HG03108 (cell line): ENCODE measurements at regions not wholly inside any gene's neighbourhood (a gene's known extent, or its start where the extent isn't known, plus 50 kb on each side); places are given as distances from the start of the nearest gene placed in this dataset.

ENCODE experiments used
- ATAC-seq: cut with Tn5 transposase; IDR thresholded peaks from one replicate; pipeline ENCODE4 v1.9.1; 2021; ENCODE audit warnings: moderate library complexity; ENCODE audit not compliant: unreplicated experiment

- ATAC-seq, result no peak
Observed at GRCh38 chr2:157052685-157053224, 204.8 kb upstream of the GALNT5 start.

- no peak for ATAC-seq
Observed at GRCh38 chr2:157053876-157054275, 203.6 kb upstream of the GALNT5 start.

- no peak for ATAC-seq
Observed at GRCh38 chr2:157055660-157056199, 201.8 kb upstream of the GALNT5 start.

GRCh38 chr2:157056200-157056676 is 201.3 kb upstream of the GALNT5 start:
- ATAC-seq, result no peak

- ATAC-seq, result no peak
Observed at GRCh38 chr2:157058161-157058560, 199.3 kb upstream of the GALNT5 start.

GRCh38 chr2:157059036-157059435 is 198.5 kb upstream of the GALNT5 start:
- ATAC-seq, result no peak

GRCh38 chr2:157061799-157062198 is 195.7 kb upstream of the GALNT5 start:
- peak; percentile 87 for ATAC-seq

GRCh38 chr2:157067562-157067961 is 189.9 kb upstream of the GALNT5 start:
- ATAC-seq, result no peak

GRCh38 chr2:157068237-157068636 is 189.3 kb upstream of the GALNT5 start:
- ATAC-seq, result no peak

GRCh38 chr2:157075924-157076323 is 181.6 kb upstream of the GALNT5 start:
- ATAC-seq, result no peak

GRCh38 chr2:157076526-157077161 is 180.9 kb upstream of the GALNT5 start:
- no peak for ATAC-seq

- ATAC-seq, result no peak
Observed at GRCh38 chr2:157077753-157078350, 179.7 kb upstream of the GALNT5 start.

- no peak for ATAC-seq
Observed at GRCh38 chr2:157082950-157083349, 174.6 kb upstream of the GALNT5 start.

- ATAC-seq, result no peak
Observed at GRCh38 chr2:157085522-157085921, 172.0 kb upstream of the GALNT5 start.

GRCh38 chr2:157087373-157088002 is 170.0 kb upstream of the GALNT5 start:
- ATAC-seq, result no peak

GRCh38 chr2:157093666-157094065 is 163.8 kb upstream of the GALNT5 start:
- no peak for ATAC-seq

- ATAC-seq, result no peak
Observed at GRCh38 chr2:157105372-157105771, 152.1 kb upstream of the GALNT5 start.

- no peak for ATAC-seq
Observed at GRCh38 chr2:157106950-157107349, 150.6 kb upstream of the GALNT5 start.

GRCh38 chr2:157107460-157107859 is 150.0 kb upstream of the GALNT5 start:
- no peak for ATAC-seq

- no peak for ATAC-seq
Observed at GRCh38 chr2:157107877-157108276, 149.6 kb upstream of the GALNT5 start.

- ATAC-seq, result no peak
Observed at GRCh38 chr2:157122776-157123175, 134.7 kb upstream of the GALNT5 start.

- no peak for ATAC-seq
Observed at GRCh38 chr2:157124731-157125130, 132.8 kb upstream of the GALNT5 start.
